ENCODE measurements at regions not wholly inside any gene's neighbourhood (a gene's known extent, or its start where the extent isn't known, plus 50 kb on each side); places are given as distances from the start of the nearest gene placed in this dataset.
"Not testable (repeated sequence)": the region's sequence is repeated elsewhere in the genome, so short reads cannot be mapped to it uniquely, and the experiment has no call there.

GRCh38 chrX:125198546-125198945 lies 121.1 kb upstream of the TEX13C start:
- no peak for DNase-seq (ENCODE audit: low spot score)

DNA sequence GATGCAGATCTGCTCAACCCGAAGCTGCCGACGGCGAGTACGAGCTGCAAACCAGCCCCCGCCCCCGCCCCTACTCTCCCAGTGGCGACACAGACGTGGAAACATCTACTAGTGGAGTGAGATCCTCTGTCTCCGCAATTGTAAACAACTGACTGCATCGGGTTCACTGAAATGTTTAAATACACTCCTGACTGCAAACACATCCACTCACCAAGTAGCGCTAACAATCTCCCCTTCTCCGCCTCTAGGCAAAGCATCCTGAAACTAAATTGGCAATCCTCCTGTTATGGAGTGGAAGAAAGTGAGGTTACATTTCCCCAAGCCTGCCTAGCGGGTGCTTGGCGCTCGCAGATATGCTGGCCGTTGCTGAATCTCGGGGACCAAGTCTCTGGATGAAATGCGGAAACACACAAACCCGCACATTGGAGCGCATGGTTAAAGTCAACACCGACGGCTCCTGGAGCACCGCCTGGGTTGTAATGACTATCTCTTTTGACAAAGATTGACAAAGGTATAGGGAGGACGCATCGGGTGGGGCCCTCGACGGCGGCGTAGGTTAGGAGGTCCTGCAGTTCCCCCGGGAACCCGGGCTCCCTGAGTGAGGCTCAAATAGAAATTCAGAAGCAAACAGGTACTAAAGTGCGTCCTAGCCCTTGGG lies 117.0 kb upstream of the TEX13C start:
- DNase-seq (ENCODE audit: low spot score): peak; percentile 2

GRCh38 chrX:125203365-125203736 lies 116.3 kb upstream of the TEX13C start:
- peak; percentile 1 for DNase-seq (ENCODE audit: low spot score)

DNA sequence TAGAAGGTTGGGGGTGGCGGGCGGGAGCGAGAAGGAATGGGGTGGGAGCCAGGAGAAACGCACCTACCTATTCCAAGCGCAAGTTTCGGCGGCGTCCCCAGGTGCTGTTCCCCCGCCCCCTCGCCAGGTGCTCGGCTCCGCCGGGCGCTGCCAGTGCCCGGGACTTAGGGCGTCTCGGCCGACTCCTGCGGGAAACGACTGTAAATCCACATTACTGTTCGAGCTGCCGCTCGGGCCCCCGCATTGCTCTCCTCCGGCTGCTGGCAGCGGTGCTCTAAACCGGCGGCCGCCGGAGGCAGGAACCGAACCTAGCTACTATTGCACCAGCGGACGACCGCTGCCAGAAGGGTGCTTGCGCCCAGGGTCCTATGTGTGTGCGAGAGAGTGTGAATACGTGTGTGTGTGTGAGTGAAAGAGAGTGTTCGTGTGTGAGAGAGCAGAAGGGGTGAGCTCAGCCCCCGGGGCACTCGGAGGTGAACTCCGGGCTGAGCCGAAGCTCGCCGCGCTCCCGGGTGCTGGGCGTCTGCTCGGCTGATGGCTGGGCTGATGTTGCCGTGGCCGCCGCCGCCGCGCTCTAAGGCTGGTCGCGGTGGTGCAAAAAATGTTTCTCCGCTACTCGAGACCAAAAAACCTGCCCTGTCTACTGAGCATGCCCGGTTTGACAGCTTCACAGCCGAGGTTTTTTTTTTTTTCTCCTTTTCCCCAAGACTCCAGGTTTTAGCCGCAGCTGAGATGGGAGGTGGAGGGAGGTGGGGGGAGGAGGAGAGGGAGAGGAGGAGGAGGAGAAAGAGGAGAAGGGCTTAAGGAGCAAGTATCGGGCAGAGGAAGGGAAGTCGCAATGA lies 115.7 kb upstream of the TEX13C start:
- DNase-seq (ENCODE audit: low spot score): peak; percentile 24

DNA sequence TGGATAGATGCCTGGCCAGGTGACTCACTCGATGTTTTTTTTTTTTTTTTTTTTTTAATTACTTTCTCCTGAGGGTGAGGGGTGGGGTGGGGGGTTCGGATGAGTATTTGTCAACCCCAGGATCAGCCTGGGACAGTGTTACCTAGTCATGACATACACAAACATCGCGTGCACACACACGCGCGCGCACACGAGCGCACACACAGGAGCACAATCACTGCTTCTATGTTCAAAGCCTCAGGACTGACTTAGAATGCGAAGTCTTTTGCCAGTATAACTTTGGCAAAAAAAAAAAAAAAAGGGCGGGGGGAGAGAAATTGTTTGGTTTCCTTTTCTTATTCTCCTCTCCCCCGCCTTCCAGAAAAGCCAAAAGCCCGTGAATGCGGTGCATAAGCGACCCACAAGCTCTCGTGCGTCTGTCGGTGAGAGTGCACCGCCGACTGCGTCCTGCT lies 115.0 kb upstream of the TEX13C start:
- DNase-seq (ENCODE audit: low spot score): peak; percentile 1

DNA sequence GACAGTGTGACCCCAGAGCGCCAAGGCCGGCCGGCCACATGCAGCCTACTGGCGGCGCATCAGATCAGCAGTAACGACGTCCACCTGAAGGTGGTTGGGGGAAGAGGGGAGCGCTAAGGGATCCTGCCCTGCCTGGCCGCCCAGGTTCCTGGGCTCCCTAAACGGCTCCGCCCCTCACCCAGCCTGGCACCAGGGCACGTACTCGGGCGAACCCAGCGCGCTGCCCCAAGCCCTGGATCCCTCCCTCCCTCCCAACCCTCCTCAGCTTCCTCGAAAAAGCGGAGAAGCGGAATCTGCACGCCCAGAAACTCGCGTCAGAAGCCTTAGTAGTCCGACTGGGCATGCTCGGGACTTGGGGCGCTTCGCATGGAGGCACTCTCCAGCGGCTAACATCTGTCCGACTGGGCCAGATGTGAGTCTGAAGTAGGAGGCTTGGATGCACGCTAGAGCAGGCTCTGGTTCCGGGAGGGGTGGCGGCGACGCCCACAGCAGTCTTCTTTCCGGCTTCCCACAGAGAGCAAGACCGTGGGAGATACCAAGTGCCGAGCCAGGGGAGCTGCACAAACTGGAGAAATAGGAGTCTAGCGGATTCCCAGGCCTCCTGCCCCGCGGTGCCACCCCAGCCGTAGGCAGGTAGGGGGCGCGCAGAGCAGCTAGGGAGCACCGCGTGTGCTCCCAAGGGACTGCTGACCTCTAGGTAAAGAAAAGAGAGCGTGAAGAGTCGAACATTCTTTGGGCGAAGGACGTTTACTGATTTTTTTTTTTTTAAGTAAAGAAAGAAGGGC lies 114.3 kb upstream of the TEX13C start:
- peak; percentile 33 for DNase-seq (ENCODE audit: low spot score)

DNA sequence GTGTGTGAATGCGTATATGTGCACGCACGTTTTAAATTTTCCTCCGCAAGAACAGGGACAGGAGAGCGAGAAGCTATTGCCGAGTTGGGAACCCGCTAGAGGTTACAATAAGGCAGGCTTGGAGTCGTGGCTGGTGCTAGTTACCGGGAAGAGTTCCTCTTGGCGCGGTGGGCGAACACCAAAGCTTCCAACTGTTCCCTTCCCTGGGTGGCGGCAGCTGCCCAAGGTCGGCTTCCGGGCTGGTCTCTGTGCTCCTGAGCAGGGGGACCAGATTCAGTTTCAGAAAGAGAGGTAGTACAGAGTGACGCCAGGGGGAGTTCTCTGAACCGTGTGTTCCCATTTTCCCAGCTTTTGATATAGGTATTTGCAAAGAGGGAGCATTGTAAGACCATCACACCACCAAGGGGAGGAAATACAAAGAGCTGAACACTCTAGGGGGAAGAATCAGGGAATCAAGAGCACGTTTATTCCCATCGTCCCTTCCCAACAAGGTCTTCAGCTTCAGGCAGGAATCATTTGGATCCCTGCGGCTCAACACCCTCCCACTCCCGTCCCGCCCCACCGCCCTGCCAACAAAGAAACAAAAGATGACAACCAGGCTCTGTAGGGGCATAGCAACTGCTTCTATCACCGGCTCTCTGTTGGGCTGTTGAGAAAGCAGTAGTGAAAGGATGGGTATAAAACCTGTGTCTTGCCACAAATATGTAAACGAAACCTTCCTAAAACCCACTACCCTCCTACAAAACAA lies 113.6 kb upstream of the TEX13C start:
- DNase-seq (ENCODE audit: low spot score): peak; percentile 8

DNA sequence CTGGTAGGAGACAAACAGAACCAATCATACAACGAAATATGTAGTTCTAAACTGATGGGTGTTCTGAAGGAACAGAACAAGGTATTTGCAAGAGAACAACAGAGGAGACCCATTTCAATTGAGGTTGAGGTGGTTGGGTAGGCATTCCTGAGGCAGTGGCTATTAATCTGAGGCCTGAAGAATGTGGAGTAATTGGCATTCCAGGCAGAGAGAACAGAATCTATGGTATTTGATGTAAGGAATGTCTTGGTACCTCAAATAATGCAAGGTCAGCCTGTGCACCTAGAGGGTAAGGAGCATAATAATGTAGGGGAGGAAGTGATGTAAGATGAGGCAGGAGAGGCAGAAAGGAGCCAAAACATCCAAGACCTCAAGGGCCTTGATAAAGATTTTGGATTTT lies 109.5 kb upstream of the TEX13C start:
- no peak for DNase-seq (ENCODE audit: low spot score)

DNA sequence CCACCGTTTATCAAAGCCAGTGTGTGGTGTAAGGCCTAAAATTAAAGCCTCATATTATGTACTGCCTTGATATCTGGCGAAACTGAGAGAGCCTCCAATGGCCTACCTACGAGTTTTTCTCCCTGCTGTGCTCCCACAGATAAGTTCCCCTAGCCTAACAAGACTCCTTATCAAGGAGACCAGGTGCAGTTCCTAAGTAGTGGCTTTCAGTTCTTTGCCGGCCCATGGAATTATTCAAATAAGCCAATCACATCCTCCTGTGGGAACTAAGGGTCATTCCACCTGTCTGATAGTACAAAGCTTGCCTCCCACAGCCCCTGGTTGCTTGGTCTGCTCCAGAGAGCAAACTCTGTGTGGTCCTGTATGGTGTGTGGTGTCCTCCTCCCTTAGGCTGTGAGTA lies 99.8 kb upstream of the TEX13C start:
- DNase-seq (ENCODE audit: low spot score): no peak

DNA sequence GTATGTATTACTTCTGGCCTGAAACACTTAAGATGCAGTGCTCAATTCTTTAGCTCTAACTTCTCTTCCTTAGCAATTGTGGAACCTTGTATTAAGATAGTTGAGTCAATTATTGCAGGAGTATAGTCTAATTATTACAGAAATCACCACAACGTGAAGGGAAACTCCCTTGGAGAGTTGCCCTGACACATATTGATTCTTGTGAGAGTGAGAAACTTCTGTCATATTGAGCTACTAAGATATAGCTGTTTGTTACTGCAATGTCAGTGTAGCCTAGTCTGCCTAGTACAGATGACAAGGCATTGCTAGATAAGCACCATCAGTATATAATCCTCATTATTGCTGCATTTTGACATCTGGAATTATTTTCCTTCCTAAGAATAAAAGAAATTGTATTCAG lies 82.7 kb upstream of the TEX13C start:
- no peak for DNase-seq (ENCODE audit: low spot score)

GRCh38 chrX:125248931-125249330 lies 70.7 kb upstream of the TEX13C start:
- no peak for DNase-seq (ENCODE audit: low spot score)

DNA sequence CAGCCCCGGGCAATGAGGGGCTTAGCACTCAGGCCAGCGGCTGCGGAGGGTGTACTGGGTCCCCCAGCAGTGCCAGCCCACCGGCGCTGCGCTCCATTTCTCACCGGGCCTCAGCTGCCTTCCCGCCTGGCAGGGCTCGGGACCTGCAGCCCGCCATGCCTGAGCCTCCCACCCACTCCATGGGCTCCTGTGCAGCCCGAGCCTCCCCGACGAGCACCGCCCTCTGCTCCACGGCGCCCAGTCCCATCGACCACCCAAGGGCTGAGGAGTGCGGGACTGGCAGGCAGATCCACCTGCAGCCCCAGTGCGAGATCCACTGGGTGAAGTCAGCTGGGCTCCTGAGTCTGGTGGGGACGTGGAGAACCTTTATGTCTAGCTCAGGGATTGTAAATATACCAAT lies 63.9 kb upstream of the TEX13C start:
- not testable (repeated sequence) for DNase-seq (ENCODE audit: low spot score)

GRCh38 chrX:125262836-125263235 lies 56.8 kb upstream of the TEX13C start:
- no peak for DNase-seq (ENCODE audit: low spot score)

- DNase-seq (ENCODE audit: low spot score): no peak
Measured at GRCh38 chrX:125266153-125266660, 53.5 kb upstream of the TEX13C start.

Measured in Ammon's horn (tissue), 1 donor.